Mesothelial cell of epicardium (in vitro differentiated cells): ENCODE measurements at regions not wholly inside any gene's neighbourhood (a gene's known extent, or its start where the extent isn't known, plus 50 kb on each side); places are given as distances from the start of the nearest gene placed in this dataset.

Experiments used
- DNase-seq, 2 experiments: peaks; one replicate each; pipeline ENCODE4 v3.0.0; 2021; ENCODE audit warnings: low spot score in 2 of 2; ENCODE audit not compliant: unreplicated experiment in 2 of 2
- H3K27ac Mint-ChIP-seq: 2 replicates; pipeline ENCODE4 v1.8.0; 2021; ENCODE audit warnings: mixed read lengths
- H3K27me3 Mint-ChIP-seq: 2 replicates; pipeline ENCODE4 v1.8.0; 2021; ENCODE audit warnings: low read depth, mixed read lengths
- H3K36me3 Mint-ChIP-seq: 2 replicates; pipeline ENCODE4 v1.8.0; 2021; ENCODE audit warnings: mixed read lengths
- H3K4me1 Mint-ChIP-seq: 2 replicates; pipeline ENCODE4 v1.8.0; 2021; ENCODE audit warnings: mixed read lengths
- H3K4me3 Mint-ChIP-seq: 2 replicates; pipeline ENCODE4 v1.8.0; 2021; ENCODE audit warnings: mild to moderate bottlenecking, moderate library complexity, mixed read lengths
- H3K9me3 Mint-ChIP-seq: 2 replicates; pipeline ENCODE4 v1.8.0; 2021; ENCODE audit warnings: mixed read lengths
- CTCF ChIP-seq: fragments of 200-600 bp; sonication (generic); IDR thresholded peaks from one replicate; pipeline ENCODE4 v1.5.0; 2021; ENCODE audit warnings: antibody characterized with exemption; ENCODE audit not compliant: unreplicated experiment

- Mint-ChIP-seq H3K36me3 (peaks cover 2% of the 10 kb centered on the region), H3K4me1 (peaks cover 12% of the 10 kb centered on the region), H3K27me3 (no peaks in the 10 kb centered on the region), H3K27ac (no peak overlapping the region), H3K9me3 (peaks cover 17% of the 10 kb centered on the region), H3K4me3 (no peak overlapping the region)
- no peak for TF ChIP-seq CTCF
- DNase-seq = no peak
Observed at GRCh38 chr4:137070614-137071013, 461.7 kb downstream of the PCDH18 start.

- H3K27me3 Mint-ChIP-seq = no peaks in the 10 kb centered on the region
- peaks cover 12% of the 10 kb centered on the region for H3K4me1 Mint-ChIP-seq
- no peak for DNase-seq
- H3K4me3 Mint-ChIP-seq = no peak overlapping the region
- TF ChIP-seq CTCF = no peak
- H3K27ac Mint-ChIP-seq = no peak overlapping the region
- H3K9me3 Mint-ChIP-seq = peaks cover 10% of the 10 kb centered on the region
- H3K36me3 Mint-ChIP-seq = no peaks in the 10 kb centered on the region
Observed at GRCh38 chr4:137069473-137069872, 462.8 kb downstream of the PCDH18 start.

- peaks cover 3% of the 10 kb centered on the region for H3K4me1 Mint-ChIP-seq
- no peak overlapping the region for H3K27ac Mint-ChIP-seq
- no peak for TF ChIP-seq CTCF
- H3K9me3 Mint-ChIP-seq = peaks cover 10% of the 10 kb centered on the region
- no peak overlapping the region for H3K4me3 Mint-ChIP-seq
- no peaks in the 10 kb centered on the region for H3K27me3 Mint-ChIP-seq
- no peaks in the 10 kb centered on the region for H3K36me3 Mint-ChIP-seq
- no peak for DNase-seq
Observed at GRCh38 chr4:137067735-137068134, 464.6 kb downstream of the PCDH18 start.

GRCh38 chr4:137065311-137065710 lies 467.0 kb downstream of the PCDH18 start:
- Mint-ChIP-seq H3K27ac (no peak overlapping the region), H3K4me1 (no peaks in the 10 kb centered on the region), H3K27me3 (no peaks in the 10 kb centered on the region), H3K4me3 (no peak overlapping the region), H3K36me3 (no peaks in the 10 kb centered on the region), H3K9me3 (peaks cover 10% of the 10 kb centered on the region)
- no peak for DNase-seq
- no peak for TF ChIP-seq CTCF

GRCh38 chr4:137063961-137064360 lies 468.3 kb downstream of the PCDH18 start:
- H3K27me3 Mint-ChIP-seq = no peaks in the 10 kb centered on the region
- H3K4me3 Mint-ChIP-seq = no peak overlapping the region
- H3K4me1 Mint-ChIP-seq = no peaks in the 10 kb centered on the region
- no peaks in the 10 kb centered on the region for H3K36me3 Mint-ChIP-seq
- no peak overlapping the region for H3K27ac Mint-ChIP-seq
- DNase-seq = no peak
- TF ChIP-seq CTCF = no peak
- peaks cover 10% of the 10 kb centered on the region for H3K9me3 Mint-ChIP-seq

GRCh38 chr4:137043184-137043583 lies 489.1 kb downstream of the PCDH18 start:
- H3K36me3 Mint-ChIP-seq = no peaks in the 10 kb centered on the region
- no peak overlapping the region for H3K27ac Mint-ChIP-seq
- H3K9me3 Mint-ChIP-seq = no peaks in the 10 kb centered on the region
- no peaks in the 10 kb centered on the region for H3K4me1 Mint-ChIP-seq
- DNase-seq = no peak
- no peaks in the 10 kb centered on the region for H3K27me3 Mint-ChIP-seq
- no peak overlapping the region for H3K4me3 Mint-ChIP-seq
- TF ChIP-seq CTCF = no peak
